Activated CD4-positive, CD25-positive, alpha-beta regulatory T cell treated with anti-CD3 and anti-CD28 coated beads, Interleukin-2, amount 50 U/mL, for 24 hours (primary cell): ENCODE measurements at regions not wholly inside any gene's neighbourhood (a gene's known extent, or its start where the extent isn't known, plus 50 kb on each side); places are given as distances from the start of the nearest gene placed in this dataset.
A peak's percentile ranks its signal among the peaks of the same experiment; 100 is the strongest.

Experiments
- ATAC-seq, 2 donors: fragments of 150-1000 bp; cut with Tn5 transposase; one replicate each; pipeline ENCODE4 v1.10.0; 2021; ENCODE audit warnings: mild to moderate bottlenecking in 1 of 2, moderate library complexity in 1 of 2

DNA sequence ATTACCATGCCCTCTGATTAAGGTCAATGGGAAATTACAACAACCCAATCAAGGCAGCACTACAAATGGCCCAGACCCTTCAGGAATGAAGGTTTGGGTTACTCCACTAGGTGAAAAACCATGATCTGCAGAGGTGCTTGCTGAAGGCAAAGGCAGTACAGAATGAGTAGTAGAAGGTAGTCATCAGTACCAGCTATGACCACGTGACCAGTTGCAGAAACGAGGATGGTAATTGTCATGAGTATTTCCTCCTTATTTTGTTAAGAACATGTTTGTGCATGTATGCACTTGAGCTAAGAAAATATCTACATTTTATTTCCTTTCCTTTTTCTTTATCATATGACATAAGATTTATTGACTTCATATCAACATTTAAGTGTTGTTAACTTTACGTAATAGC lies 607.1 kb downstream of the KCNT2 start:
- no peak for ATAC-seq

DNA sequence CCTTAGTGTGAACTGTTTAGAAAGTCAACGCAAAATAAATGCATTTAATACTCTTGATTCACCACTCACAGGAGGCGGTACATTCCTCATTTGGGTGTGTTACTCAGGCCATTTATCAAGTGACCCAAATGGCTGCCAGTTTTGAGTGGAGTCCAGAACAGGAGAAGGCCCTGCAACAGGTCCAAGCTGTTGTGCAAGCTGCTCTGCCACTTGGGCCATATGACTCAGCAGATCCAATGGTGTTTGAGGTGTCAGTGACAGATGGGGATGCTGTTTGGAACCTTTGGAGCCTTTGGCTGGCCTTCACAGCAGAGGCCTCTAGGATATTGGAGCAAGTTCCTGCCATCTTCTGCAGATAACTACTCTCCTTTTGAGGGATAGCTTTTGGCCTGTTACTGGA lies 609.2 kb downstream of the KCNT2 start:
- ATAC-seq = no peak

DNA sequence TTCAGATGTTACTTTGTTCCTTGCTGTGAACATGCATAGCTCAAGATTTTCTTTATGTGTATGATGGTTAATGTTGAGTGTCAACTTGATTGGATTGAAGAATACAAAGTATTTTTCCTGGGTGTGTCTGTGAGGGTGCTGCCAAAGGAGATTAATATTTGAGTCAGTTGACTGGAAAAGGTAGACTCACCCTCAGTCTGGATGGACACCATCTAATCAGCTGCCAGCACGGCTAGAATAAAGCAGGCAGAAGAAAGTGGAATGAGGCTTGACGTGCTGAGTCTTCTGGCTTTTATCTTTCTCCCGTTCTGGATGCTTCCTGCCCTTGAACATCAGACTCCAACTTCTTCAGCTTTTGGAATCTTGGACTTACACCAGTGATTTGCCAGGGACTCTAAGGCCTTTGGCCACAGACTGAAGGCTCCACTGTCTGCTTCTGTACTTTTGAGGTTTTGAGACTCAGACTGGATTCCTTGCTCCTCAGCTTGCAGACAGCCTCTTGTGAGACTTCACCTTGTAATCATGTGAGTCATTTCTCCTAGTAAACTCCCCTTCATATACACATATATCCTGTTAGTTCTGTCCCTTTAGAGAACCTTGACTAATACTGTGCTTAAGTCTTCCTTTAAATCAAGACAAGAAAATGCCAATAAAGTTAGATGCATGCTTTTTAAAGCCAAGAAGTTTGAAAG lies 626.6 kb downstream of the KCNT2 start:
- no peak for ATAC-seq

- no peak for ATAC-seq
Measured at GRCh38 chr1:195979646-195980045, 628.6 kb downstream of the KCNT2 start.

- no peak for ATAC-seq
Measured at GRCh38 chr1:195973311-195973904, 634.8 kb downstream of the KCNT2 start.

DNA sequence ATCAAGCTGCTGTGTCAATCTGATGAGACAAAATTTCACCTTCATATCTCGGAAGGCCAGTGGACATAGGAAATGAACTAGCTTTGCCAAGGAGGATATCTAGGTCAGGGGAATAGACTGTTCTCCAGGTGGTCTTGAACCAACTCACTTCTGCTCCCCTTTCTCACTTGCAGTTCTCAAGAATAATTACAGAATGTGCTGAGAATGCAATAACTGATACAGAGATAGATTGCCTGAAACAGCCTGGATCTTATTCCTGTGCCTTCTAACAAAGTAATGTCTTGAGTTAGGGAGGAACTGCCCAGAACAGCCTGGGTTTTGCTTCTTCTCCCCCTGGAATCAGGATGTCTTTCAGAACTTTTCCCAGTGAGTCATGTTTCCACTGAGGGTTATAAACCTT lies 636.7 kb downstream of the KCNT2 start:
- ATAC-seq = no peak

- ATAC-seq = no peak
Measured at GRCh38 chr1:195970209-195970608, 638.0 kb downstream of the KCNT2 start.

DNA sequence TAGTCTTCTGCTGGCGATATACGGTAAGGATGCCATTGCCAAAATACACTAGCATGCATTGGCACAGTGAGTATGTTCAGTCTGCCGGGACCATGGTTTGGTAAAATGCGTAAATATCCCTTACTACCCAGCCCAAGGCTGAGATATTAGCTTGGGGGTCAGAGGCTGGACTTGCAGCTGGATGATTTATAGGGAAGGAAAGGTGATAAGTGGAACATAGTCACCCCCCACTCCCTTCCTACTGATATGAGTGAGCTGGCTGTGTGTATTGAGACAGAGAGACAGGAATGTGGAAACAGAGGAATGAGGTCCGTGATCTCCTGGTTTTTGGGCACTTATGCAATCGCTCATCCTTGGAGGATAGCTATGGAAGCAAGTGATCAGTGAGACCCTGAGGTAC lies 642.8 kb downstream of the KCNT2 start:
- ATAC-seq = no peak

GRCh38 chr1:195965036-195965435 lies 643.2 kb downstream of the KCNT2 start:
- ATAC-seq = no peak

GRCh38 chr1:195964516-195964915 lies 643.7 kb downstream of the KCNT2 start:
- ATAC-seq = no peak

DNA sequence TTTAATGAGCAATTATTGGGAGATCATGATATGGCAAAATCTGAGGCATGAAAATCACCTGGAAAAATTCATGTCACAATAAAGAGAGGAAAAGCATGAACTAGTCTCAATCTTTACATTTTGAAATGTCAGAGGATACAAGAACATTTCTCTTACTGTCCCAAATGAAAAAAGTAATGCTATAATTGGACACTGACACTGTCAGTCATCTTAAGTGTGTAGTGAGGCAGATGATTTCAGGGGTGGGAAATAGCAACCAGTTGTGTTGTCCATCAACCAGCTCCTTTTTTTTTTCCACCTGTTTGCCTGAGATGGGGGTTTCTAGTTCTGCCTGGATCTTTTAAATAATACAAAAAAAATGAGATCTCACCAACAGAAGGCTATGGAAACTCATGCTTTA lies 646.2 kb downstream of the KCNT2 start:
- no peak for ATAC-seq

DNA sequence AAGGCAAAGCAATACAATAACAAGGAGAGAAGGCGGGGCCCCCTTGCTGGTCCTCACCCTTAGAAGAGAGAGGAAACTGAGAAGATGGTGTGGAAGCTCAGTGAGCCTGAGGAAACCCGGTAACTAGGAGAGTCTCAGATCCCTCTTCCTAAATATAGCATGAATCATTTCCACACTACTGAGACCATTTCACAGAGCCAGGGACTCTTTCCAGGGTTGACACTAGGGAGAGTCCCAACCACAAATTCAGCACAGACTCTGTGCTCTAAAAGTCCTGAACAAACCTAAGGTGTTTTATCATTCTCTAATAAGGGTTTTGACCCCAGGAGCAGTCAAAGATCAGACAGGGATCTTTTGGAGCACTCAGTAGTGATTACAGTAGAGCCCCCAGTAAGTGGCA lies 647.7 kb downstream of the KCNT2 start:
- no peak for ATAC-seq

- no peak for ATAC-seq
Measured at GRCh38 chr1:195958131-195958530, 650.1 kb downstream of the KCNT2 start.

DNA sequence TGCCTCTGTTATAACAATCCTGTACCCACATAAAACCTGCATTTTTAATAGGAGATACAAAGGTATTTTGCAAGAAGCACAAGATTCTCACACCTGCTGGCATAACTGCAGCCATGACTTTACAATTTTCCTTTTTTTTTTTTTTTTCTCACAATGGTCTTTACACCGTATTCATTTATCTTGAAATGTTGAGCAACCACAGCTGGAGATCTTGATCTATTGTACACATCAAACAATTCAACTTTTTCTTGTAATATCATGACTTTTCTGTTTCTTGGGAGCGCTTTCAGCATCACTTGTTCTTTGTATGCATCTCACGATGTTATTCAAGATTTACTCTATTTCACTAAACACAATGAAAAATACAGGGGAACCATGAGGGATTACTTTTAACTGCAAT lies 651.4 kb downstream of the KCNT2 start:
- no peak for ATAC-seq

GRCh38 chr1:195954848-195955247 lies 653.4 kb downstream of the KCNT2 start:
- no peak for ATAC-seq

- no peak for ATAC-seq
Measured at GRCh38 chr1:195951313-195951712, 656.9 kb downstream of the KCNT2 start.

GRCh38 chr1:195948123-195948895 lies 659.9 kb downstream of the KCNT2 start:
- no peak for ATAC-seq

DNA sequence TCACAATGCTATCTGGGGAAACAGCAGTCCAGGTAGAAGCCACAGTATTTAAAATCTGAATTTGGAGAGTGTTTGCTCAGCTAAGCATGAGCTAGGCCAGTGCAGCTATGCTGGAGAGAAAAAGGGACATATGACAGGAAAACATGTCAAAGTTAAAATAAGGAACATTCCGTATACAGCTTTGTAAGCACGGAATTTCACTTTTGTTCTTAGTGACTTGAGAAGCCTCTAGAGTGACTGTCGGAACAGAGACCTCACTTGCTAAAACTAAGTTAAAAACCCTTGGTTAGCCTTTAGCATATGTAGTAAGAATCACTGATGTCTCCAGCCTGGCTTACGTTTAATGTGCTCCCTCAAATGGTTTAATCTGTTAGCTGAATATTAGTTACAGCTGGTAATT lies 661.7 kb downstream of the KCNT2 start:
- peak in 1 of 2 donors; percentile 7 for ATAC-seq

DNA sequence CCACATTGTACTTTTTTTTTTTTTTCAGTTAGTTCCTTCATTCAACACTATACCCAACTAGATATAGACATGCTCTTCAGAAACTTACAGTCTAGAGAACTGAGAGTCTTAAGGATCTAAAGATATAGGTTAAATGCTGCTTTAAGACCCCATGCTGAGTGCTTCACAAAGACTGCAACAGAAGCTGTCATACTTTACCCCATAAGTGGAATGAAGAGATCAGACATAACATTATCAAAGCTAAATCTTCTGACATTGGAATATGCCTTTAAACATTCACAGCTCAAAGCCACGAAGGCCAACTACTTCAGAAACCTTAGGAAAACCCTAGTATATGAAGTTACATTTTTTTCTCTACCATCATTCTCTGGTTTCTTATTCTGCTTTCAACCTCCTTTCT lies 666.4 kb downstream of the KCNT2 start:
- ATAC-seq = no peak

DNA sequence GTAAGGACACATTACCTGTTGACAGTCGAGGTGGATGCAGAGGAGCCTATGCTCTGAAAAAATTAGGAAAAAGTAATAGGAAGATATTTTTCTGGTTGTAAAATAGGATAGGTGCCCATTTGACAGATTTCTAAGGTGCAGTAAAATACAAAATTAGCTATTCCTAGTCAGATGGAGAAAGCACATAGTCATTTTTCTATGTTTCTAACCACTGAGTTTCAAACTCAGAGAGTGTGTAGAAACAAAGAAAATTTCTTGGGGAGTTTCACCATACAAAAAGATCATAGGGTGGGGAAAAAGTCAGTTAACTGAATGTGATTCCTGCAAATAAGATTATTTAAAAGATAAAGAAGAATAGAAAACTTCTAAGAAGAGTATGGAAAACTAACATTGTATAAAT lies 666.9 kb downstream of the KCNT2 start:
- ATAC-seq = no peak

- no peak for ATAC-seq
Measured at GRCh38 chr1:195939844-195940243, 668.4 kb downstream of the KCNT2 start.

GRCh38 chr1:195934817-195935553 lies 673.3 kb downstream of the KCNT2 start:
- no peak for ATAC-seq

- ATAC-seq = no peak
Measured at GRCh38 chr1:195933835-195934234, 674.4 kb downstream of the KCNT2 start.
